ENCODE measurements at regions not wholly inside any gene's neighbourhood (a gene's known extent, or its start where the extent isn't known, plus 50 kb on each side); places are given as distances from the start of the nearest gene placed in this dataset.

GRCh38 chr10:129047600-129047999 lies 419.4 kb upstream of the MGMT start:
- Histone ChIP-seq H2AFZ (ENCODE audit: low read depth, low read length) (no peak overlapping the region), H3K9ac (ENCODE audit: low read length) (no peak overlapping the region), H3K9me2 (ENCODE audit: insufficient read depth, low read length) (no peaks in the 10 kb centered on the region), H3F3A (ENCODE audit: insufficient read depth, low read length, poor library complexity, severe bottlenecking) (no peaks in the 10 kb centered on the region), H3K27me3 (ENCODE audit: insufficient read depth, low read depth, low read length) (no peaks in the 10 kb centered on the region), H3K79me2 (replicated peaks; ENCODE audit: insufficient read depth, low read length) (no peaks in the 10 kb centered on the region), H3K9me3 (ENCODE audit: low read length) (no peaks in the 10 kb centered on the region), H3K4me3 (ENCODE audit: low read length) (peak overlapping the region; percentile 26), H4K20me1 (ENCODE audit: insufficient read depth) (no peaks in the 10 kb centered on the region), H3K36me3 (ENCODE audit: insufficient read depth, low read length) (no peaks in the 10 kb centered on the region), H3K4me2 (ENCODE audit: low read length) (peak overlapping the region; percentile 7), H3K27ac (ENCODE audit: low read length) (no peak overlapping the region)
- TF ChIP-seq MXI1 (conservative IDR thresholded peaks at IDR 0.05; ENCODE audit: poor library complexity, severe bottlenecking) (no peak), SMC3 (conservative IDR thresholded peaks at IDR 0.05; ENCODE audit: poor library complexity) (peak; percentile 20), POLR2AphosphoS5 (IDR thresholded peaks at IDR 0.05) (peak; percentile 57), EP300 (conservative IDR thresholded peaks at IDR 0.05; ENCODE audit: poor library complexity, severe bottlenecking) (peak; percentile 80), RAD21 (conservative IDR thresholded peaks at IDR 0.05) (no peak), REST (IDR thresholded peaks at IDR 0.05; ENCODE audit: borderline replicate concordance) (no peak)

GRCh38 chr10:129048513-129048912 lies 418.5 kb upstream of the MGMT start:
- no peak for TF ChIP-seq POLR2AphosphoS5 (IDR thresholded peaks at IDR 0.05)
- no peak for TF ChIP-seq MXI1 (conservative IDR thresholded peaks at IDR 0.05; ENCODE audit: poor library complexity, severe bottlenecking)
- TF ChIP-seq SMC3 (conservative IDR thresholded peaks at IDR 0.05; ENCODE audit: poor library complexity): no peak
- TF ChIP-seq REST (IDR thresholded peaks at IDR 0.05; ENCODE audit: borderline replicate concordance): no peak
- TF ChIP-seq RAD21 (conservative IDR thresholded peaks at IDR 0.05): no peak
- no peak for TF ChIP-seq EP300 (conservative IDR thresholded peaks at IDR 0.05; ENCODE audit: poor library complexity, severe bottlenecking)
- TF ChIP-seq EZH2 (IDR thresholded peaks at IDR 0.05; ENCODE audit: borderline replicate concordance, insufficient read depth, low read length, poor library complexity, severe bottlenecking): no peak
- TF ChIP-seq TAF1 (IDR thresholded peaks at IDR 0.05; ENCODE audit: low read depth): no peak
- no peak for TF ChIP-seq CTCF (IDR thresholded peaks at IDR 0.05; ENCODE audit: poor library complexity, severe bottlenecking)
- no peak overlapping the region for H3K4me3 ChIP-seq (ENCODE audit: low read length)

More at GRCh38 chr10:129048513-129048912, 418.5 kb upstream of the MGMT start:
- no peaks in the 10 kb centered on the region for H3K36me3 ChIP-seq (ENCODE audit: insufficient read depth, low read length)
- H3K27ac ChIP-seq (ENCODE audit: low read length): no peak overlapping the region
- no peak overlapping the region for H2AFZ ChIP-seq (ENCODE audit: low read depth, low read length)
- H3K4me2 ChIP-seq (ENCODE audit: low read length): no peak overlapping the region
- no peak overlapping the region for H3K9ac ChIP-seq (ENCODE audit: low read length)
- H3F3A ChIP-seq (ENCODE audit: insufficient read depth, low read length, poor library complexity, severe bottlenecking): no peaks in the 10 kb centered on the region
- H3K9me3 ChIP-seq (ENCODE audit: low read length): no peaks in the 10 kb centered on the region
- H3K27me3 ChIP-seq (ENCODE audit: insufficient read depth, low read depth, low read length): no peaks in the 10 kb centered on the region
- no peaks in the 10 kb centered on the region for H3K9me2 ChIP-seq (ENCODE audit: insufficient read depth, low read length)
- no peaks in the 10 kb centered on the region for H4K20me1 ChIP-seq (ENCODE audit: insufficient read depth)
- no peaks in the 10 kb centered on the region for H3K79me2 ChIP-seq (replicated peaks; ENCODE audit: insufficient read depth, low read length)
